SK-N-SH (cell line): ENCODE measurements at regions not wholly inside any gene's neighbourhood (a gene's known extent, or its start where the extent isn't known, plus 50 kb on each side); places are given as distances from the start of the nearest gene placed in this dataset.

Experiments used
- CHD2 ChIP-seq: fragments of 150-350 bp; IDR thresholded peaks from 2 replicates; pipeline ENCODE4 v1.6.1; 2018; ENCODE audit warnings: low read length; ENCODE audit not compliant: partially characterized antibody
- EP300 ChIP-seq, 2 experiments: IDR thresholded peaks; 2 replicates each; pipeline versions ENCODE4 v1.4.0 to v1.6.1; 2012; ENCODE audit warnings: borderline replicate concordance in 1 of 2, low read depth in 1 of 2, low read length in 1 of 2
- EZH2phosphoT487 ChIP-seq: fragments of 200-600 bp; sonication (generic); IDR thresholded peaks from 2 replicates; pipeline ENCODE4 v1.6.1; 2017; ENCODE audit warnings: low read depth, mixed run types, mild to moderate bottlenecking, antibody characterized with exemption, moderate library complexity, borderline replicate concordance
- JUND ChIP-seq: IDR thresholded peaks from 2 replicates; pipeline ENCODE4 v1.4.0; 2012
- MAX ChIP-seq: IDR thresholded peaks from 2 replicates; pipeline ENCODE4 v1.4.0; 2012; ENCODE audit warnings: low read depth
- MXI1 ChIP-seq: IDR thresholded peaks from 2 replicates; pipeline ENCODE4 v1.6.1; 2012; ENCODE audit warnings: mild to moderate bottlenecking, low read depth, low read length, improper control_type of control experiment
- NRF1 ChIP-seq: IDR thresholded peaks from 2 replicates; pipeline ENCODE4 v1.6.1; 2012; ENCODE audit warnings: low read depth, mild to moderate bottlenecking, low read length
- PBX3 ChIP-seq: IDR thresholded peaks from 2 replicates; pipeline ENCODE4; 2012
- RAD21 ChIP-seq: IDR thresholded peaks from 2 replicates; pipeline ENCODE4 v1.6.1; 2012; ENCODE audit warnings: mild to moderate bottlenecking, low read length
- REST ChIP-seq: IDR thresholded peaks from 2 replicates; pipeline ENCODE4 v1.6.1; 2012; ENCODE audit warnings: mild to moderate bottlenecking, low read depth, low read length, moderate library complexity
- TAF1 ChIP-seq: IDR thresholded peaks from 2 replicates; pipeline ENCODE4 v1.6.1; 2012; ENCODE audit warnings: low read depth, mild to moderate bottlenecking, low read length, moderate library complexity, borderline replicate concordance
- TEAD4 ChIP-seq: IDR thresholded peaks from 2 replicates; pipeline ENCODE4 v1.4.0; 2012; ENCODE audit warnings: mild to moderate bottlenecking, borderline replicate concordance; ENCODE audit not compliant: insufficient read depth
- YY1 ChIP-seq: IDR thresholded peaks from 2 replicates; pipeline ENCODE4 v1.4.0; 2012; ENCODE audit warnings: low read depth, mild to moderate bottlenecking
- TF ChIP-seq, protein P1 (sequence below): fragments of 200-600 bp; sonication (generic); IDR thresholded peaks from 2 replicates; pipeline ENCODE4 v1.6.1; 2017; ENCODE audit warnings: antibody characterized with exemption, mild to moderate bottlenecking, moderate library complexity

- TF ChIP-seq RAD21, result no peak
- TF ChIP-seq NRF1, result no peak
- TF ChIP-seq MXI1, result no peak
- TF ChIP-seq, protein P1, sequence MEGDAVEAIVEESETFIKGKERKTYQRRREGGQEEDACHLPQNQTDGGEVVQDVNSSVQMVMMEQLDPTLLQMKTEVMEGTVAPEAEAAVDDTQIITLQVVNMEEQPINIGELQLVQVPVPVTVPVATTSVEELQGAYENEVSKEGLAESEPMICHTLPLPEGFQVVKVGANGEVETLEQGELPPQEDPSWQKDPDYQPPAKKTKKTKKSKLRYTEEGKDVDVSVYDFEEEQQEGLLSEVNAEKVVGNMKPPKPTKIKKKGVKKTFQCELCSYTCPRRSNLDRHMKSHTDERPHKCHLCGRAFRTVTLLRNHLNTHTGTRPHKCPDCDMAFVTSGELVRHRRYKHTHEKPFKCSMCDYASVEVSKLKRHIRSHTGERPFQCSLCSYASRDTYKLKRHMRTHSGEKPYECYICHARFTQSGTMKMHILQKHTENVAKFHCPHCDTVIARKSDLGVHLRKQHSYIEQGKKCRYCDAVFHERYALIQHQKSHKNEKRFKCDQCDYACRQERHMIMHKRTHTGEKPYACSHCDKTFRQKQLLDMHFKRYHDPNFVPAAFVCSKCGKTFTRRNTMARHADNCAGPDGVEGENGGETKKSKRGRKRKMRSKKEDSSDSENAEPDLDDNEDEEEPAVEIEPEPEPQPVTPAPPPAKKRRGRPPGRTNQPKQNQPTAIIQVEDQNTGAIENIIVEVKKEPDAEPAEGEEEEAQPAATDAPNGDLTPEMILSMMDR, result no peak
- no peak for TF ChIP-seq MAX
- no peak for TF ChIP-seq EZH2phosphoT487
- no peak for TF ChIP-seq CHD2
- TF ChIP-seq EP300 (IDR thresholded peaks at IDR 0.05; ENCODE audit: borderline replicate concordance in 1 of 2, low read depth in 1 of 2, low read length in 1 of 2), result no peak
- TF ChIP-seq JUND, result no peak
- no peak for TF ChIP-seq TEAD4
- TF ChIP-seq YY1, result no peak
- no peak for TF ChIP-seq TAF1
- no peak for TF ChIP-seq REST
- TF ChIP-seq PBX3, result no peak
Observed at GRCh38 chr18:10353791-10354190, 100.6 kb upstream of the APCDD1 start.
